ENCODE measurements at regions not wholly inside any gene's neighbourhood (a gene's known extent, or its start where the extent isn't known, plus 50 kb on each side); places are given as distances from the start of the nearest gene placed in this dataset.

GRCh38 chr5:109989161-109989560 lies 299.4 kb downstream of the MAN2A1 start (continued):
- TF ChIP-seq EZH2 (IDR thresholded peaks at IDR 0.05; ENCODE audit: low read depth, low read length, severe bottlenecking) (no peak), POLR2AphosphoS5 (IDR thresholded peaks at IDR 0.05; ENCODE audit: low read depth, low read length) (no peak), SP2 (IDR thresholded peaks at IDR 0.05; ENCODE audit: low read length) (no peak), CEBPB (IDR thresholded peaks at IDR 0.05; ENCODE audit: low read depth, low read length) (no peak), E2F6 (IDR thresholded peaks at IDR 0.05) (no peak), CTBP2 (IDR thresholded peaks at IDR 0.05; ENCODE audit: borderline replicate concordance, insufficient read depth, insufficient read length, low read length) (no peak), CBX8 (IDR thresholded peaks at IDR 0.05; ENCODE audit: borderline replicate concordance, low read depth, low read length) (no peak), CHD1 (IDR thresholded peaks at IDR 0.05; ENCODE audit: low read depth, low read length) (no peak), SIN3A (conservative IDR thresholded peaks at IDR 0.05 in 1 of 2, IDR thresholded peaks at IDR 0.05 in 1 of 2; ENCODE audit: low read depth in 1 of 2, low read length in 2 of 2) (no peak), SP4 (IDR thresholded peaks at IDR 0.05; ENCODE audit: low read length) (no peak)
